OCI-LY7 (cell line): ENCODE measurements at regions not wholly inside any gene's neighbourhood (a gene's known extent, or its start where the extent isn't known, plus 50 kb on each side); places are given as distances from the start of the nearest gene placed in this dataset.

ENCODE experiments used
- CTCF ChIP-seq: fragments of 200-600 bp; sonication (generic); conservative IDR thresholded peaks from 2 replicates; pipeline ENCODE4 v1.5.1; 2014; ENCODE audit warnings: mild to moderate bottlenecking, antibody characterized with exemption, low read length, moderate library complexity, mixed read lengths
- EZH2phosphoT487 ChIP-seq: fragments of 200-600 bp; sonication (generic); IDR thresholded peaks from 2 replicates; pipeline ENCODE4 v1.6.1; 2018; ENCODE audit warnings: low read depth, borderline replicate concordance, mild to moderate bottlenecking, mixed run types, antibody characterized with exemption, low read length, moderate library complexity, mixed read lengths

- TF ChIP-seq CTCF (no peak), EZH2phosphoT487 (no peak)
These were observed 313.1 kb downstream of the WDR72 start for GRCh38 chr15:53446376-53446775.
